ENCODE measurements at regions not wholly inside any gene's neighbourhood (a gene's known extent, or its start where the extent isn't known, plus 50 kb on each side); places are given as distances from the start of the nearest gene placed in this dataset.

GRCh38 chr7:19248681-19249080 lies 103.5 kb upstream of the FERD3L start:
- POLR2A ChIA-PET, result no interaction called here
- H3K9me2 ChIP-seq, result no peaks in the 10 kb centered on the region
- no peak overlapping the region for H3K27ac ChIP-seq (ENCODE audit: low read depth in 2 of 2, low read length in 1 of 2)
- CTCF ChIA-PET, result no interaction called here
- H3K9ac ChIP-seq, result no peak overlapping the region
- WGBS (ENCODE audit: low lambda C conversion rate), result 16% methylated on average over 2 of the region's 2 CpGs
- H3K4me3 ChIP-seq (ENCODE audit: low read depth in 2 of 2, low read length in 1 of 2), result no peak overlapping the region
- H3K36me3 ChIP-seq (replicated peaks in 1 of 2; ENCODE audit: control insufficient read depth in 1 of 2, insufficient read depth in 2 of 2, low read length in 1 of 2), result no peaks in the 10 kb centered on the region
- no peak for DNase-seq
- H3K4me1 ChIP-seq (ENCODE audit: control insufficient read depth in 1 of 2, insufficient read depth in 2 of 2, low read depth in 1 of 2, low read length in 1 of 2), result 0 out of 4 replicates have a peak, but pooled peaks cover 0 to 4% of the 10 kb centered on the region in 2 experiments
- H3F3A ChIP-seq (replicated peaks; ENCODE audit: insufficient read depth), result no peaks in the 10 kb centered on the region
- peak overlapping the region; percentile 22; the same call in 1 of the 2 replicates for H3K4me2 ChIP-seq
- no peaks in the 10 kb centered on the region for H3K79me2 ChIP-seq (ENCODE audit: insufficient read depth)
- no peaks in the 10 kb centered on the region for H3K9me3 ChIP-seq
- TF ChIP-seq MEF2A (IDR thresholded peaks at IDR 0.05; ENCODE audit: borderline replicate concordance, low read depth), result no peak
- TF ChIP-seq EZH2phosphoT487 (IDR thresholded peaks at IDR 0.05; ENCODE audit: borderline replicate concordance, low read depth), result no peak
- TF ChIP-seq SIN3A (IDR thresholded peaks at IDR 0.05; ENCODE audit: borderline replicate concordance, low read depth, low read length), result no peak
- TF ChIP-seq JUND (IDR thresholded peaks at IDR 0.05), result no peak
- TF ChIP-seq POLR2AphosphoS5 (IDR thresholded peaks at IDR 0.05; ENCODE audit: low read depth, low read length), result no peak
- TF ChIP-seq USF1 (IDR thresholded peaks at IDR 0.05; ENCODE audit: borderline replicate concordance, low read depth), result no peak
- no peak for TF ChIP-seq SMC3 (IDR thresholded peaks at IDR 0.05; ENCODE audit: low read depth, low read length)
- no peak for TF ChIP-seq TAF1 (IDR thresholded peaks at IDR 0.05; ENCODE audit: borderline replicate concordance, low read depth, low read length)
- no peak for TF ChIP-seq FOSL2 (IDR thresholded peaks at IDR 0.05; ENCODE audit: borderline replicate concordance, low read depth)
- no peak for TF ChIP-seq IRF3 (IDR thresholded peaks at IDR 0.05; ENCODE audit: low read depth, low read length)
- no peak for TF ChIP-seq TEAD4 (IDR thresholded peaks at IDR 0.05; ENCODE audit: borderline replicate concordance, insufficient read depth)
- H3K27me3 ChIP-seq (ENCODE audit: insufficient read depth), result no peaks in the 10 kb centered on the region
- no peak overlapping the region for H2AFZ ChIP-seq (ENCODE audit: low read depth)
- no peaks in the 10 kb centered on the region for H4K20me1 ChIP-seq (ENCODE audit: insufficient read depth)

- Histone ChIP-seq H3K27ac (ENCODE audit: low read depth in 2 of 2, low read length in 1 of 2) (no peak overlapping the region), H4K20me1 (ENCODE audit: insufficient read depth) (no peaks in the 10 kb centered on the region), H3K9ac (no peak overlapping the region), H2AFZ (ENCODE audit: low read depth) (no peak overlapping the region), H3K4me2 (no peak overlapping the region), H3K9me3 (no peaks in the 10 kb centered on the region), H3K79me2 (ENCODE audit: insufficient read depth) (no peaks in the 10 kb centered on the region), H3K4me1 (ENCODE audit: control insufficient read depth in 1 of 2, insufficient read depth in 2 of 2, low read depth in 1 of 2, low read length in 1 of 2) (0 out of 4 replicates have a peak, but pooled peaks cover 0 to 4% of the 10 kb centered on the region in 2 experiments), H3K4me3 (ENCODE audit: low read depth in 2 of 2, low read length in 1 of 2) (no peak overlapping the region), H3F3A (replicated peaks; ENCODE audit: insufficient read depth) (no peaks in the 10 kb centered on the region), H3K36me3 (replicated peaks in 1 of 2; ENCODE audit: control insufficient read depth in 1 of 2, insufficient read depth in 2 of 2, low read length in 1 of 2) (no peaks in the 10 kb centered on the region), H3K27me3 (ENCODE audit: insufficient read depth) (no peaks in the 10 kb centered on the region), H3K9me2 (no peaks in the 10 kb centered on the region)
- POLR2A ChIA-PET, result no interaction called here
- CTCF ChIA-PET, result no interaction called here
- TF ChIP-seq MAX (IDR thresholded peaks at IDR 0.05; ENCODE audit: low read depth) (no peak), PBX3 (IDR thresholded peaks at IDR 0.05) (no peak), MEF2A (IDR thresholded peaks at IDR 0.05; ENCODE audit: borderline replicate concordance, low read depth) (no peak), FOXM1 (IDR thresholded peaks at IDR 0.05; ENCODE audit: low read depth) (no peak), REST (IDR thresholded peaks at IDR 0.05; ENCODE audit: low read depth, low read length) (no peak), EZH2phosphoT487 (IDR thresholded peaks at IDR 0.05; ENCODE audit: borderline replicate concordance, low read depth) (no peak), FOXJ3 (CRISPR knock-in tag; IDR thresholded peaks at IDR 0.05) (no peak), RFX5 (IDR thresholded peaks at IDR 0.05; ENCODE audit: low read length) (no peak), TEAD4 (IDR thresholded peaks at IDR 0.05; ENCODE audit: borderline replicate concordance, insufficient read depth) (no peak), SIN3A (IDR thresholded peaks at IDR 0.05; ENCODE audit: borderline replicate concordance, low read depth, low read length) (no peak), JUND (IDR thresholded peaks at IDR 0.05) (no peak), GABPA (IDR thresholded peaks at IDR 0.05; ENCODE audit: low read depth) (no peak), EP300 (IDR thresholded peaks at IDR 0.05; ENCODE audit: borderline replicate concordance in 1 of 2, low read depth in 1 of 2, low read length in 1 of 2) (no peak), SMC3 (IDR thresholded peaks at IDR 0.05; ENCODE audit: low read depth, low read length) (no peak), NFIC (IDR thresholded peaks at IDR 0.05; ENCODE audit: borderline replicate concordance) (no peak)
- DNase-seq, result no peak
- 22% methylated on average over 2 of the region's 2 CpGs for WGBS (ENCODE audit: low lambda C conversion rate)
These were observed 102.9 kb upstream of the FERD3L start for GRCh38 chr7:19248115-19248514.
